ENCODE measurements at regions not wholly inside any gene's neighbourhood (a gene's known extent, or its start where the extent isn't known, plus 50 kb on each side); places are given as distances from the start of the nearest gene placed in this dataset.

DNA sequence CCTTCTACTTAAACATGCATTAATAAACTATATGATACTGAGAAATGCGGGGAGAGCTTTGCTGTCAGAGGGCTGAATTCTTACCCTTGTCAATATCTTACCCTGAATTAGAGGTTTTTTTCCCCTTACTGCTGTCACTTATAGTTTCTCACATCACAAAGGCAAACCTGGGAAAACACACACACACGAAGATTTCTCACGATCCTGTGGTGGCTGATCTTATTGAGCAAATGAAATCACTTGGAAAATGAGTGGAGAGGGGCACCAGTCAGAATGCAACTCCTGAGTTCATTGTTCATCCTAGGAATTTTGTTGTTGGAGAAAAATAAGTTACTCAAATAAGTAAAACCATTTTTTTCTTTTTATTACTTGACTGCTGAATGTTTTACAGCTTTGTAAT is 673.6 kb downstream of the EDEM1 start:
- no peak for TF ChIP-seq POLR2AphosphoS5 (IDR thresholded peaks at IDR 0.05)
- TF ChIP-seq, protein P1, sequence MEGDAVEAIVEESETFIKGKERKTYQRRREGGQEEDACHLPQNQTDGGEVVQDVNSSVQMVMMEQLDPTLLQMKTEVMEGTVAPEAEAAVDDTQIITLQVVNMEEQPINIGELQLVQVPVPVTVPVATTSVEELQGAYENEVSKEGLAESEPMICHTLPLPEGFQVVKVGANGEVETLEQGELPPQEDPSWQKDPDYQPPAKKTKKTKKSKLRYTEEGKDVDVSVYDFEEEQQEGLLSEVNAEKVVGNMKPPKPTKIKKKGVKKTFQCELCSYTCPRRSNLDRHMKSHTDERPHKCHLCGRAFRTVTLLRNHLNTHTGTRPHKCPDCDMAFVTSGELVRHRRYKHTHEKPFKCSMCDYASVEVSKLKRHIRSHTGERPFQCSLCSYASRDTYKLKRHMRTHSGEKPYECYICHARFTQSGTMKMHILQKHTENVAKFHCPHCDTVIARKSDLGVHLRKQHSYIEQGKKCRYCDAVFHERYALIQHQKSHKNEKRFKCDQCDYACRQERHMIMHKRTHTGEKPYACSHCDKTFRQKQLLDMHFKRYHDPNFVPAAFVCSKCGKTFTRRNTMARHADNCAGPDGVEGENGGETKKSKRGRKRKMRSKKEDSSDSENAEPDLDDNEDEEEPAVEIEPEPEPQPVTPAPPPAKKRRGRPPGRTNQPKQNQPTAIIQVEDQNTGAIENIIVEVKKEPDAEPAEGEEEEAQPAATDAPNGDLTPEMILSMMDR (IDR thresholded peaks at IDR 0.05): no peak
- TF ChIP-seq POLR2A (IDR thresholded peaks at IDR 0.05; ENCODE audit: low read depth): no peak
